Epithelial cell of esophagus (primary cell): ENCODE measurements at regions not wholly inside any gene's neighbourhood (a gene's known extent, or its start where the extent isn't known, plus 50 kb on each side); places are given as distances from the start of the nearest gene placed in this dataset.

Experiments used
- DNase-seq: peaks from one replicate; pipeline ENCODE4 v3.0.0; 2010; ENCODE audit warnings: low read depth
- H3K4me3 ChIP-seq: 2 replicates; pipeline ENCODE4 v1.5.1; 2011; ENCODE audit warnings: mild to moderate bottlenecking, low read length, control low read depth
- TF ChIP-seq, protein P1 (sequence below): IDR thresholded peaks from 2 replicates; pipeline ENCODE4 v1.5.1; 2011; ENCODE audit warnings: low read depth, mild to moderate bottlenecking, low read length, control low read depth, inconsistent platforms; ENCODE audit not compliant: insufficient read depth; ENCODE audit errors: missing control alignments

DNA sequence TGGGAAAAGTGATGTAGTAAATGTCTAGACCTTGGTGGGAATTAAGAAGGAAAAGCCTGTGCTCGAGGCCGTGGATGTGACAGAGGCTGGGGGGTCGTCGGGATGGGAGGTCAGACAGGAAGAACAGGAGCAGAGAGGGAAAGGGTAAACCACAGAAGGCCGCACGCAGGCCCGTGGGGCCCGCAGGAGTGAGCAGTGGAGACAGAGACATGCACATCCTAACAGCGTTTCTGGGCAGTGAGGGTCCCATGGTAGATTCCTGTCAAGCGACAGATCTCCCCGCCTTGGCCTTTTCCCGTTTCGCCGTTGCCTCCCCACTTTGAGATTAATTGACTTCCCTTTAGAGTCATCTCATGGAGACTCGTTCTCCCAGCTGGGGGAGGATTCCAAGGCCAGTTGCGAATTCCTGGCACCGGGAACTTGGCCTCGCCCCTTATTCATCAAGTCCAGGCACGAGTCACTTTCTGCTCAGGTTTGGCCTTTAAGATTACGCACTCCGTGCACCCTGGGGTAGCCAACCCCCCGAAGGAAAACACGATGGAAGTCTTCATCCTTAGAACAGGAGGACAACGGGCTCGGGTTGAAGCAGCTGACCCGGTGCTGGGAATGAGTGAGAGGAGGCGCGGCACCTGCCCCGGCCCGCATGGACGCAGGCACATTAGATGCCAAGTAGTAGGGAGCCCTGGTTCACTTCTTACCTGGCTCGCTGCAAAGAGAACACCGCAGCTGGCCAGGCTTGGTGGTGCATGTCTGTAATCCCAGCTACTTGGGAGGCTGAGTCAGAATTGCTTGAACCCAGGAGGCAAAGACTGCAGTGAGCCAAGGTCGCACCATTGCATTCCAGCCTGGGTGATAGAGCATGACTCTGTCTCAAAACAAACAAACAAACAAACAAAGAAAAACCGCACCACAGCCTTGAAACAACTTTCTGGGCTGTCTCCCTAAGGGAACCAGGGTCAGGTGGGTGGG lies 315.2 kb upstream of the SHH start:
- DNase-seq: no peak
- TF ChIP-seq, protein P1, sequence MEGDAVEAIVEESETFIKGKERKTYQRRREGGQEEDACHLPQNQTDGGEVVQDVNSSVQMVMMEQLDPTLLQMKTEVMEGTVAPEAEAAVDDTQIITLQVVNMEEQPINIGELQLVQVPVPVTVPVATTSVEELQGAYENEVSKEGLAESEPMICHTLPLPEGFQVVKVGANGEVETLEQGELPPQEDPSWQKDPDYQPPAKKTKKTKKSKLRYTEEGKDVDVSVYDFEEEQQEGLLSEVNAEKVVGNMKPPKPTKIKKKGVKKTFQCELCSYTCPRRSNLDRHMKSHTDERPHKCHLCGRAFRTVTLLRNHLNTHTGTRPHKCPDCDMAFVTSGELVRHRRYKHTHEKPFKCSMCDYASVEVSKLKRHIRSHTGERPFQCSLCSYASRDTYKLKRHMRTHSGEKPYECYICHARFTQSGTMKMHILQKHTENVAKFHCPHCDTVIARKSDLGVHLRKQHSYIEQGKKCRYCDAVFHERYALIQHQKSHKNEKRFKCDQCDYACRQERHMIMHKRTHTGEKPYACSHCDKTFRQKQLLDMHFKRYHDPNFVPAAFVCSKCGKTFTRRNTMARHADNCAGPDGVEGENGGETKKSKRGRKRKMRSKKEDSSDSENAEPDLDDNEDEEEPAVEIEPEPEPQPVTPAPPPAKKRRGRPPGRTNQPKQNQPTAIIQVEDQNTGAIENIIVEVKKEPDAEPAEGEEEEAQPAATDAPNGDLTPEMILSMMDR: no peak
- H3K4me3 ChIP-seq: no peak overlapping the region

DNA sequence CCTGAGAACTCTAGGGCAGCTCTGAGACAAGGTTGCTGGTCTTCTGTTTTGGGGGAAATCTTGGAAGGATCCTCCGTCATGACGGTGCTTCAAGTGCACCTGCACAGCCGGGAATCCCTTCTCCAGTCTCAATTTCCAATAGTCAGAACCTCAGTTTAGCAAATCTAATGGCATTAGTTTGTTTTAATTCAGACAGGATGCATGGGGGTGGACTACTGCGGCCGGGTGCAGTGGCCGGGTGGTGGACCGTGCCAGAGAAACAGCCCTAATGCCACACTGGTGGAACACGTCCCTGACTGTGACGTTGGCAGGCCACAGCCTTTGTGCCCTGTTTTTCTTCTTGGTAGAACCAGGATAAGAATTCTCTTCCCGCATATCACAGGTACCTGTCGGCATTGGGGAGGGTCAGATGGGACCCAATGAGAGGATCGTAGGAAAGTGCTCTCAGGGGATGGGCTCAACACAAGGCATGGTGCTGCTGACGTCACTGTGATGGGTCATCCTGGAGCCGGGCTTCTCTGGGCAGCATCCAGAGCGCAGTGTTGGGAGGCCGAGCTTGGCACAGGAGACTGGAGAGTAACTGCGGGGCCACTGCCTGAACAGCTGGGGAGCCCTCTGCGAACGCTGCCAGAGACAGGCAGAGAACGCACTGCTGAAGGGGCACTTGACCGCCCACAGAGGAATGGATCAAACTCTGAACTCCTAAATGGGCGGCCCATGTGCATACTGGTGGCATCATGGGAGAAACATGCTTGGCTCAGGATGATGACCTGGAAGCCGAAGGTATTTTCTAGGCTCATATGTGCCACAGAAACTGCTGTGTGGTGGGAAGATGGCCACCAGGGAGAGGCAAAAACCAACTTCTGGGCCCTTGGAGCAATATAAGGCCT lies 313.8 kb upstream of the SHH start:
- H3K4me3 ChIP-seq: no peak overlapping the region
- DNase-seq: no peak
- TF ChIP-seq, protein P1: no peak

DNA sequence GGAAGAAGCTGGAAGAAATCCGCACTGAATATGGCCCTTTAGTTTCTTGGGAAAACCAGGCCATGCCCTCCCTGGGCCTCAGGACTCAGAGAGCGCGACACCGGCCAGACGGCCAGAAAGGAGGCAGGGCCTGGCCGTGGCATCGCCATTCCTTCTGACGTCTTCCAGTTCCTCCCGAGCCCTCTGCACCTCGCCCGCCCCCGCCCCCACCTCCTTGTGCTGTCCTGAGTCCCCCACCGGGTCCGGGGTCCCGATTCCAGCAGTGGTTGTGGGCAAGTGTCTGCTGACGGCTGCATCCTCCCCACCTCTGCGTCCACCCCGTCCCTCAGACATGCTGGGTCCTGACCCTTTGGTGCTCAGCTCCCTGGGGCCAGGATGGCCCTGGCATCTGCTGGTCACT lies 312.1 kb upstream of the SHH start:
- H3K4me3 ChIP-seq: no peak overlapping the region
- TF ChIP-seq, protein P1: no peak
- DNase-seq: no peak

DNA sequence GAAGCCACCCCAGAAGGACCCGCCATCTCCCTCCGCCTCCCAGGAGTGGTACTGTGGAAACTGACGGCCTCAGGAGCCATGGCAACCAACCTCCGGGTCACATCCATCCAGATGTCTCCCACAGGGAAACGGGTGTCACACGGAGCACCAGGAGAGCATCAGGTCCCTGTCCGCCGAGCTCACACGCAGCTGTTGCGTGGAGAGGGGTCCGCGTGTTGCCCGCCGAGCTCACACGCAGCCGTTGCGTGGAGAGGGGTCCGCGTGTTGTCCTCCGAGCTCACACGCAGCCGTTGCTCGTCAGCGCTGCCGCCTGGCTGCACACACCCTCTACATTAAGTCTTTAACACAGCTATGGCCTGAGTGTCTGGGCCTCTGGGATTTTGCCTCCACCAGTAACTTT lies 311.1 kb upstream of the SHH start:
- no peak for DNase-seq
- TF ChIP-seq, protein P1: no peak

DNA sequence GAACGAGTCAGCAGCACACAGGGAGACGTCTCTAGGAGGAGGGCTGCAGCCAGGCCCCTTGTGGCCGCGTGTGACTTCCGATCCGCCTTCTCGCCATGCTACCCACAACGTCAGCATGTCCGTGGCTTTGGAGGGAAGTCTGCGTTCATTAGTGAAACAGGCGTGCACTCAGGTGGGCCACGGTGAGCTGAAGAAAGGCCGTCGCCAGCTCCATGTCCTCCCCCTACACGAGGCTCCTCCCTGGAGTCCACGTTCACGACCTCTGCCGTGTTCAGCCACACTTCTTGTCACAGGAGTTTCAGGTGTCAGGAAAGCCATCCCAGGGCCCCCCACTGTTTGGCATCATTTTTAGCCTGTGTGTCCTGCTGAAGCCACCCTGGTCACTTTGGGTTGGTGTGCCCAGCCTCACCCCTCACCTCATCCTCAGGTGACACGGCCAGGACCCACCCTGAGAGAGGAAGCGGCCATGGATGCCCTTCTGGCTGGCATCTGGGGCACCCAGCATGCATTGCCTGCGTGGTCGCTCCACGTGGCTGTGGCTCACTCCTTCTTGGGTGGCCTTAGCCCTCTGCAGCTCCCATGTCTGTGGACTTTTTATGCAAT lies 310.6 kb upstream of the SHH start:
- no peak overlapping the region for H3K4me3 ChIP-seq
- TF ChIP-seq, protein P1: no peak

More for the DNA sequence above, 311.1 kb upstream of the SHH start:
- no peak overlapping the region for H3K4me3 ChIP-seq

DNA sequence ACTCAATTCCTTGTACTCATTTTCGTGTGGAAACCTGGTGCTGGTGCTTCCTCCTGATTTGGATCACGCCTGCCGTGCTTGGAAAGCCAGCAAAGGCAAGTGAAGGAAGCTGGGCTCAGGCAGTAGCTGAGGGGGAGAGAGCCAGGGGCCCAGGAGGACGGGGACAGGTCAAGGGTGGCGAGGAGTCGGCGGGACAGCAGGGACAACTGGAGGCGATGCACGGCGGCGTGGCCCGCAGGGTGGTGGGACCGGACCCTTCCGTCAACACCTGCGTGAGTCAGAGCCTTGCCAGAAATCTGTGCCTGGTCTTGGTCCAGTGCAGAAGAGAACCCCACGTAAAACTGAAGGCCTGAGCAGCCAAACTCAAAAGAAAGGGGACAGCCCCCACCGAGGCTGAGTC lies 309.7 kb upstream of the SHH start:
- TF ChIP-seq, protein P1: no peak
- H3K4me3 ChIP-seq: no peak overlapping the region
- DNase-seq: no peak

More for the DNA sequence above, 310.6 kb upstream of the SHH start:
- no peak for DNase-seq
